WTC11 (cell line): ENCODE measurements at regions not wholly inside any gene's neighbourhood (a gene's known extent, or its start where the extent isn't known, plus 50 kb on each side); places are given as distances from the start of the nearest gene placed in this dataset.

Experiments used
- ATAC-seq: fragments of 200-7000 bp; cut with Tn5 transposase; 2 replicates; pipeline ENCODE4 v1.10.0; 2021; ENCODE audit warnings: mild to moderate bottlenecking, moderate library complexity
- CTCF ChIA-PET: fragments of 300-600 bp; sonication (Branson Sonifier 250); formaldehyde crosslinking; loops from one replicate; lab custom pipeline; 2021; ENCODE audit warnings: antibody characterized with exemption; lab: Charles Lee
- POLR2A ChIA-PET: fragments of 350-600 bp; sonication (Branson Sonifier 250); formaldehyde crosslinking; loops from one replicate; lab custom pipeline; 2021; ENCODE audit warnings: antibody characterized with exemption; lab: Charles Lee
- DNase-seq: peaks from one replicate; pipeline ENCODE4 v3.0.0; 2021; ENCODE audit warnings: low spot score
- H3K27ac Mint-ChIP-seq: 2 replicates; pipeline ENCODE4 v1.8.0; 2021; ENCODE audit warnings: mixed read lengths
- H3K27me3 Mint-ChIP-seq: 2 replicates; pipeline ENCODE4 v1.8.0; 2021; ENCODE audit warnings: low read depth, mild to moderate bottlenecking, moderate library complexity, mixed read lengths
- H3K36me3 Mint-ChIP-seq: 2 replicates; pipeline ENCODE4 v1.8.0; 2021; ENCODE audit warnings: mixed read lengths
- H3K4me1 Mint-ChIP-seq: 2 replicates; pipeline ENCODE4 v1.8.0; 2022; ENCODE audit warnings: mixed read lengths
- H3K4me3 Mint-ChIP-seq: 2 replicates; pipeline ENCODE4 v1.8.0; 2021; ENCODE audit warnings: mild to moderate bottlenecking, moderate library complexity, mixed read lengths
- H3K9me3 Mint-ChIP-seq: 2 replicates; pipeline ENCODE4 v1.8.0; 2021; ENCODE audit warnings: mixed read lengths
- AFF4 ChIP-seq: sonication (generic); formaldehyde crosslinking; IDR thresholded peaks from 2 replicates; pipeline ENCODE4 v1.8.1; 2023; ENCODE audit warnings: mild to moderate bottlenecking, missing genetic modification reagents, borderline replicate concordance
- ATF1 ChIP-seq: sonication (generic); formaldehyde crosslinking; IDR thresholded peaks from 2 replicates; pipeline ENCODE4 v1.8.1; 2023; ENCODE audit warnings: mild to moderate bottlenecking, moderate library complexity, missing genetic modification reagents
- ATF2 ChIP-seq: sonication (generic); formaldehyde crosslinking; IDR thresholded peaks from 2 replicates; pipeline ENCODE4 v1.8.1; 2022; ENCODE audit warnings: low read depth, missing genetic modification reagents, borderline replicate concordance
- CDX4 ChIP-seq: fragments of 250-450 bp; sonication (Bioruptor Pico); IDR thresholded peaks from 2 replicates; pipeline ENCODE4 v1.9.0; 2021; ENCODE audit warnings: moderate library complexity, mild to moderate bottlenecking, inconsistent platforms, borderline replicate concordance
- ELF4 ChIP-seq: sonication (generic); formaldehyde crosslinking; IDR thresholded peaks from 2 replicates; pipeline ENCODE4 v1.8.1; 2022; ENCODE audit warnings: low read depth, mild to moderate bottlenecking, moderate library complexity, missing genetic modification reagents
- EMX1 ChIP-seq: fragments of 250-450 bp; sonication (Bioruptor Pico); IDR thresholded peaks from 2 replicates; pipeline ENCODE4 v1.8.0; 2021; ENCODE audit warnings: mild to moderate bottlenecking
- FOXJ3 ChIP-seq: sonication (generic); formaldehyde crosslinking; IDR thresholded peaks from 2 replicates; pipeline ENCODE4 v1.9.0; 2021; ENCODE audit warnings: missing genetic modification reagents, mild to moderate bottlenecking, borderline replicate concordance
- HMGA2 ChIP-seq: fragments of 250-450 bp; sonication (Bioruptor Pico); IDR thresholded peaks from 2 replicates; pipeline ENCODE4 v1.4.0; 2021; ENCODE audit warnings: mild to moderate bottlenecking, moderate library complexity
- HMGXB4 ChIP-seq: sonication (generic); formaldehyde crosslinking; IDR thresholded peaks from 2 replicates; pipeline ENCODE4 v1.8.1; 2023; ENCODE audit warnings: mild to moderate bottlenecking, moderate library complexity, missing genetic modification reagents
- RELA ChIP-seq: sonication (generic); formaldehyde crosslinking; IDR thresholded peaks from 2 replicates; pipeline ENCODE4 v1.8.1; 2022; ENCODE audit warnings: missing genetic modification reagents, mild to moderate bottlenecking, borderline replicate concordance
- RORB ChIP-seq: fragments of 250-450 bp; sonication (Bioruptor Pico); IDR thresholded peaks from 2 replicates; pipeline ENCODE4 v1.9.0; 2021; ENCODE audit warnings: mild to moderate bottlenecking
- SOX15 ChIP-seq: fragments of 250-450 bp; sonication (Bioruptor Pico); IDR thresholded peaks from 2 replicates; pipeline ENCODE4 v1.9.0; 2021; ENCODE audit warnings: mild to moderate bottlenecking
- STAT6 ChIP-seq: sonication (generic); formaldehyde crosslinking; conservative IDR thresholded peaks from 2 replicates; pipeline ENCODE4 v1.8.1; 2023; ENCODE audit warnings: mild to moderate bottlenecking, low read depth, missing genetic modification reagents, moderate library complexity
- TCF7 ChIP-seq: sonication (generic); formaldehyde crosslinking; IDR thresholded peaks from 2 replicates; pipeline ENCODE4 v1.8.0; 2022; ENCODE audit warnings: mild to moderate bottlenecking, low read depth, missing genetic modification reagents, moderate library complexity
- ZNF219 ChIP-seq: sonication (generic); formaldehyde crosslinking; IDR thresholded peaks from 2 replicates; pipeline ENCODE4 v1.8.0; 2023; ENCODE audit warnings: missing genetic modification reagents, mild to moderate bottlenecking, borderline replicate concordance
- ZNF396 ChIP-seq: fragments of 250-450 bp; sonication (Bioruptor Pico); IDR thresholded peaks from 2 replicates; pipeline ENCODE4 v1.8.0; 2021; ENCODE audit warnings: mild to moderate bottlenecking, moderate library complexity, borderline replicate concordance
- ZNF416 ChIP-seq: fragments of 250-450 bp; sonication (Bioruptor Pico); IDR thresholded peaks from 2 replicates; pipeline ENCODE4 v1.9.0; 2021; ENCODE audit warnings: mild to moderate bottlenecking, inconsistent platforms

GRCh38 chr2:111661286-111661940 lies 222.6 kb downstream of the ANAPC1 start:
- ATAC-seq: no peak
- no peaks in the 10 kb centered on the region for H3K27me3 Mint-ChIP-seq
- H3K9me3 Mint-ChIP-seq: no peaks in the 10 kb centered on the region
- no peak for DNase-seq
- H3K4me3 Mint-ChIP-seq: no peak overlapping the region
- H3K36me3 Mint-ChIP-seq: no peaks in the 10 kb centered on the region
- CTCF ChIA-PET: no interaction called here
- H3K4me1 Mint-ChIP-seq: peaks cover 20% of the 10 kb centered on the region
- no peak for TF ChIP-seq HMGA2
- POLR2A ChIA-PET: no interaction called here
- peak overlapping the region; percentile 51 for H3K27ac Mint-ChIP-seq

- CTCF ChIA-PET: no interaction called here
- TF ChIP-seq CDX4 (no peak), EMX1 (no peak), ZNF416 (CRISPR knock-in tag) (no peak), SOX15 (CRISPR knock-in tag) (no peak), HMGXB4 (no peak), ZNF396 (CRISPR knock-in tag) (no peak)
- H3K4me3 Mint-ChIP-seq: no peak overlapping the region
- POLR2A ChIA-PET: no interaction called here
- H3K9me3 Mint-ChIP-seq: no peaks in the 10 kb centered on the region
- H3K27ac Mint-ChIP-seq: no peak overlapping the region
- DNase-seq: no peak
- no peaks in the 10 kb centered on the region; the same call in 1 of the 2 replicates for H3K36me3 Mint-ChIP-seq
- ATAC-seq: no peak
- H3K4me1 Mint-ChIP-seq: peaks cover 20% of the 10 kb centered on the region
- H3K27me3 Mint-ChIP-seq: no peaks in the 10 kb centered on the region
These were observed 221.8 kb downstream of the ANAPC1 start for GRCh38 chr2:111662039-111662770.

- Mint-ChIP-seq H3K36me3 (no peaks in the 10 kb centered on the region; the same call in none of the 2 replicates), H3K9me3 (no peaks in the 10 kb centered on the region; the same call in 1 of the 2 replicates), H3K4me1 (peaks cover 20% of the 10 kb centered on the region), H3K27me3 (no peaks in the 10 kb centered on the region; the same call in 1 of the 2 replicates), H3K4me3 (no peak overlapping the region), H3K27ac (no peak overlapping the region)
- DNase-seq (no peak), ATAC-seq (no peak)
- ChIA-PET CTCF (no interaction called here), POLR2A (no interaction called here)
- TF ChIP-seq STAT6 (CRISPR knock-in tag) (no peak), FOXJ3 (CRISPR knock-in tag) (no peak), RORB (CRISPR knock-in tag) (no peak), ELF4 (CRISPR knock-in tag) (no peak), ZNF219 (CRISPR knock-in tag) (no peak), AFF4 (CRISPR knock-in tag) (no peak), ATF2 (CRISPR knock-in tag) (no peak), TCF7 (no peak), ATF1 (no peak), RELA (CRISPR knock-in tag) (no peak)
These were observed 221.1 kb downstream of the ANAPC1 start for GRCh38 chr2:111662771-111663470.
